Upper lobe of left lung (tissue), 4 donors: ENCODE measurements at regions not wholly inside any gene's neighbourhood (a gene's known extent, or its start where the extent isn't known, plus 50 kb on each side); places are given as distances from the start of the nearest gene placed in this dataset.

Experiments used
- EP300 ChIP-seq, 4 donors: sonication (generic); formaldehyde crosslinking; IDR thresholded peaks; one replicate each; pipeline ENCODE4 v1.5.1; 2017; ENCODE audit warnings: antibody characterized with exemption in 4 of 4, control low read depth in 2 of 4
- POLR2A ChIP-seq, 4 donors: fragments of 450-650 bp; IDR thresholded peaks; one replicate each; pipeline ENCODE4 v1.5.1; 2016 to 2017; ENCODE audit warnings: antibody characterized with exemption in 4 of 4, mild to moderate bottlenecking in 2 of 4
- TF ChIP-seq, protein P1 (sequence below), 6 experiments: fragments of 450-650 bp in 4 of 6; fragments of 200-600 bp in 2 of 6; sonication (generic) in 2 of 6; IDR thresholded peaks; one replicate each; pipeline ENCODE4 v1.5.1; 2016 to 2019; ENCODE audit warnings: antibody characterized with exemption in 6 of 6

DNA sequence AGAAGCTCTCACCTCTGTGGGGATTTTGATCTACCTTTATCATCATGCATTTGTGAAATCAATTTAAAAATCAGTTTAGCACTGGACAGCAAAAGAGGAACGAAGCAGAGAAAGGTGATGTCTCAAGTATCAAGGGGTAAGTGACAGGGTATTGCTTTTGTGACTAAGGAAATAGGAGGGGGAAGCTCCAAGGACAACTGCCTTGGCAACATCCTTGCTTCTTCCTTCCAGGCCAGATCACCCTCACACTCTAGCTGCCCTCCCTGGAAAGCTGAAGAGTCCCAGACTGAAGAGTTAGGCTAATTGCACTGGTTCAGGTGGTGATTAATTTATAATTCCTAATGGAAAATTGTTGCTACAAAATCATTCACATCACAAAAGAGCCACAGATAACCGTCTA lies 859.1 kb upstream of the ACVR2A start:
- TF ChIP-seq, protein P1, sequence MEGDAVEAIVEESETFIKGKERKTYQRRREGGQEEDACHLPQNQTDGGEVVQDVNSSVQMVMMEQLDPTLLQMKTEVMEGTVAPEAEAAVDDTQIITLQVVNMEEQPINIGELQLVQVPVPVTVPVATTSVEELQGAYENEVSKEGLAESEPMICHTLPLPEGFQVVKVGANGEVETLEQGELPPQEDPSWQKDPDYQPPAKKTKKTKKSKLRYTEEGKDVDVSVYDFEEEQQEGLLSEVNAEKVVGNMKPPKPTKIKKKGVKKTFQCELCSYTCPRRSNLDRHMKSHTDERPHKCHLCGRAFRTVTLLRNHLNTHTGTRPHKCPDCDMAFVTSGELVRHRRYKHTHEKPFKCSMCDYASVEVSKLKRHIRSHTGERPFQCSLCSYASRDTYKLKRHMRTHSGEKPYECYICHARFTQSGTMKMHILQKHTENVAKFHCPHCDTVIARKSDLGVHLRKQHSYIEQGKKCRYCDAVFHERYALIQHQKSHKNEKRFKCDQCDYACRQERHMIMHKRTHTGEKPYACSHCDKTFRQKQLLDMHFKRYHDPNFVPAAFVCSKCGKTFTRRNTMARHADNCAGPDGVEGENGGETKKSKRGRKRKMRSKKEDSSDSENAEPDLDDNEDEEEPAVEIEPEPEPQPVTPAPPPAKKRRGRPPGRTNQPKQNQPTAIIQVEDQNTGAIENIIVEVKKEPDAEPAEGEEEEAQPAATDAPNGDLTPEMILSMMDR (IDR thresholded peaks at IDR 0.05) = no peak
- TF ChIP-seq POLR2A (IDR thresholded peaks at IDR 0.05) (no peak), EP300 (IDR thresholded peaks at IDR 0.05) (no peak)
